ENCODE measurements at regions not wholly inside any gene's neighbourhood (a gene's known extent, or its start where the extent isn't known, plus 50 kb on each side); places are given as distances from the start of the nearest gene placed in this dataset.
A peak's percentile ranks its signal among the peaks of the same experiment; 100 is the strongest.

DNA sequence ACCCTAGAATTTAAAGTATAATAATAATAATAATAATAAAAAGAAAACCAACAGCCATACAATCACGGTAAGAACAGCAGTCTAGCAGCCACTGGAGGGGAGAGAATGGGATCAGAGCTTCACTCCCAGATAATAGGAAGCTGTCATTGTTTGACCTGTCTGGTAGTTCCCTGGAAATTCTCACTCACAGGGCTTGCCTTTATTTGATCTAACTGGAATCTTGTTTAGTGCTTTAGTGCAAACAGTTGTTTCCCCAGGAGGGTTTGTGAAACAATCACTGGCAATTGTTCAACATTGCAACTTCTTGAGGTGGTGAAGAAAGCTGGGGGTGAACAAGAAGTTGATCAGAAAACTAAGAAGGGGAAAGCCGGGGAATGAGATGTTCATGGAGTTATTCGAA is 68.7 kb upstream of the PTCSC3 start:
- DNase-seq (ENCODE audit: low spot score) = no peak

DNA sequence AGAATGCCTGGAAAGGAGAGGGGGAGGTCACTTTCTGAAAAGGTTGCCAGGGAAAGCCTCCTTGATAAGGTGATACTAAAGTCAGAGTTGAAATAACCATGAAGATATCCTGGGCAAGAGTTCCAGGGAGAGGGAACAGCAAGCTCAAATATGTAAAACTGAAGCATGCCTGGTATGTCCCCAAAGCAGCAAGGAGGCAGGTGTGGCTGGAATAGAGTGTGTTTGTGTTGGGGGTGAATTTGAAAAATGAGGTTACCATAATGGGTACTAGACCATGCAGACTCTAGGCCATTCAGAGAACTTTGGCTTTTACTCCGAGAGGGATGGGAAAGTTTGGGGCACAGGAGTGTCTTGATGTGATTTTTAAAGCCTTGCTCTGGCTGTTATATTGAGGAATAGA is 66.7 kb upstream of the PTCSC3 start:
- DNase-seq (ENCODE audit: low spot score) = no peak

- DNase-seq (ENCODE audit: low spot score) = peak; percentile 5
Observed at GRCh38 chr14:36241183-36241582, 64.7 kb upstream of the PTCSC3 start.

DNA sequence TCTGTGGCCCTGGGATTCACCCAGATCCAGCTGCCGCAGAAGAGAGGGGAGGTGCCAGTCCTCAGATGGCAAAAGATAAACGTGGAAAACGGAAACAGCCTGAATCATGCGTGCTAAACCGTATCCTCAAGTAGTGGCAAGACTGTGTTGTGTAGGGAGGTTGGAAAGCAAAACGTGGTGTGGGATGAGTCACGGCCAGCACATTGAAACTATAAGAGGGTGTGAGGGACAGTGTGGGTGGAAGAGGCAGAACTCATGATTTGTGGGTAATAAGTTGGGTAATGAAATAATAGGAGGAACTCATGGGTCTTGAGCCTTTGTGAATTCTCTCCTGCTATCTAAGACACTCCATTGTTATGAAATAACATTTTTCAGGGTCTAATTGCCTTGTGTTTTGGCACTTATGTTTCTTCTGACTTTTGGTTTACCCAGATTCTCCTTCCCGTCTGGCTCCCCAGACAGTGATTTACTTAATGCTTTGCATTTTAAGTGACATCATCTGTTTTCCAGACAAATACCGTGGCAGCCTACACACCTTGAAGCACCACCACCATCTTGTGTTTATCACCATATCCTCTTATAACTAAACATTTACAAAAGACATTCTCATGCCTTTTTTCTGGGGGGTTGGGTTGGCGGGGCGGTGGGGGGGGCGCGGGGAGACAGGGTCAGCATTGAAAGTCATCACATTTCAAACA is 62.3 kb upstream of the PTCSC3 start:
- peak; percentile 15 for DNase-seq (ENCODE audit: low spot score)

- DNase-seq (ENCODE audit: low spot score) = no peak
Observed at GRCh38 chr14:36233217-36233616, 56.7 kb upstream of the PTCSC3 start.

GRCh38 chr14:36229262-36229661 is 52.7 kb upstream of the PTCSC3 start:
- DNase-seq (ENCODE audit: low spot score) = no peak

- DNase-seq (ENCODE audit: low spot score) = no peak
Observed at GRCh38 chr14:36227802-36228201, 51.3 kb upstream of the PTCSC3 start.

DNA sequence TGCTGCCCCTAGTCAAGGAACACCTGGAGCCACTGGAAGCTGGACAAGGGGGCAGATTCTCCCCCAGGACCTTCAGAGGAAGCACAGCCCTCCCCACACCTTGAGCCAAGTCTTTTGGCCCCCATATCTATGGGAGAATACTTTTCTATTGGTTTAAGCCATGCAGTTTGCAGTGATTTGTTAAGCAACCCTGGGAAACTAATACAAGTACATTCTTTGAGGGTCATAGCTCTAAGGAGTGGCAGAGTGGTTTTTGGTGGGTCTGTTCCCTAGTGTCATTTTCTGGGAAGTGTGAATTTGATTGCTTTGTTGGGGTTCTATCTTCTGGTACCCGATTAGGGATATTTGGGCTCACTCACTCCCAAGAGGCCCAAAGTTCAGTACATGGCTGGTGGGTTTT is 50.8 kb upstream of the PTCSC3 start:
- DNase-seq (ENCODE audit: low spot score) = no peak

All from SW480 (cell line).